HG02973 (cell line): ENCODE measurements at regions not wholly inside any gene's neighbourhood (a gene's known extent, or its start where the extent isn't known, plus 50 kb on each side); places are given as distances from the start of the nearest gene placed in this dataset.
"Not testable (repeated sequence)": the region's sequence is repeated elsewhere in the genome, so short reads cannot be mapped to it uniquely, and the experiment has no call there.

Experiments
- ATAC-seq: cut with Tn5 transposase; IDR thresholded peaks from one replicate; pipeline ENCODE4 v1.9.1; 2021; ENCODE audit warnings: moderate library complexity; ENCODE audit not compliant: unreplicated experiment

- no peak for ATAC-seq
Measured at GRCh38 chr7:153402721-153403541, 643.4 kb downstream of the ACTR3B start.

GRCh38 chr7:153404124-153404523 is 644.6 kb downstream of the ACTR3B start:
- no peak for ATAC-seq

GRCh38 chr7:153404781-153405279 is 645.3 kb downstream of the ACTR3B start:
- ATAC-seq: no peak

- ATAC-seq: no peak
Measured at GRCh38 chr7:153405704-153406485, 646.3 kb upstream of the DPP6 start.

- ATAC-seq: no peak
Measured at GRCh38 chr7:153406486-153406872, 645.7 kb upstream of the DPP6 start.

- ATAC-seq: no peak
Measured at GRCh38 chr7:153407291-153408046, 644.7 kb upstream of the DPP6 start.

GRCh38 chr7:153408360-153409335 is 643.5 kb upstream of the DPP6 start:
- ATAC-seq: no peak

GRCh38 chr7:153409567-153410342 is 642.4 kb upstream of the DPP6 start:
- ATAC-seq: not testable (repeated sequence)

GRCh38 chr7:153410997-153411642 is 641.1 kb upstream of the DPP6 start:
- ATAC-seq: not testable (repeated sequence)

GRCh38 chr7:153412114-153412823 is 639.9 kb upstream of the DPP6 start:
- ATAC-seq: not testable (repeated sequence)

- not testable (repeated sequence) for ATAC-seq
Measured at GRCh38 chr7:153412824-153413198, 639.4 kb upstream of the DPP6 start.

GRCh38 chr7:153413199-153413539 is 639.0 kb upstream of the DPP6 start:
- ATAC-seq: no peak

- no peak for ATAC-seq
Measured at GRCh38 chr7:153413540-153414287, 638.5 kb upstream of the DPP6 start.

GRCh38 chr7:153414288-153414629 is 637.9 kb upstream of the DPP6 start:
- ATAC-seq: no peak

- no peak for ATAC-seq
Measured at GRCh38 chr7:153415632-153416031, 636.6 kb upstream of the DPP6 start.

GRCh38 chr7:153422291-153423209 is 629.6 kb upstream of the DPP6 start:
- no peak for ATAC-seq

GRCh38 chr7:153423210-153423590 is 629.0 kb upstream of the DPP6 start:
- no peak for ATAC-seq
